ENCODE measurements at regions not wholly inside any gene's neighbourhood (a gene's known extent, or its start where the extent isn't known, plus 50 kb on each side); places are given as distances from the start of the nearest gene placed in this dataset.

DNA sequence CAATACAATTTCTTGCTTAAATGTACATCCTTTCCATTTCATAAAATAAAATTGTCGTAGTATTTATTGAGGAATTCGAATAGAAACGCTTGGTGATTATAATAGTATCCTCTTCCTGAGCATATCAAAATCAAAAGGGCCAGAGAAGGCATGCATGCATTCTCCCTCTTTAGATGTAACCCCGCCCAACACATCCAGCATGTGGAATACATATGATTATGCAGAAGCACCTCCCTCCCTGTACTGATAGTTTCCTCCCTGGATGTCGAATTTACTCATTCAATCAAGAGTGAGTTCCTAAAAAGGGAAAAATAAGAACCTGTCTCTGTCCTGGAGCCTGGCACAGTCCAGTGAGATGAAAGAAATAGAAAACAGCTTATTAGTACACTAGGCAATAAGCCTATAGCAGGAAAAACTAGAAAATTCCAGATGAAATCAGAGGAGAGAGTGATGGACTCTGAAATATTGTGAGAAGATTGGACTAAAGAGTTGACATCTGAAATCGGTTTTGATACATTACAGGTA lies 262.9 kb downstream of the RDH14 start:
- no peak for TF ChIP-seq EZH2 (IDR thresholded peaks at IDR 0.05; ENCODE audit: borderline replicate concordance, low read depth, low read length, poor library complexity, severe bottlenecking)
- TF ChIP-seq, protein P1, sequence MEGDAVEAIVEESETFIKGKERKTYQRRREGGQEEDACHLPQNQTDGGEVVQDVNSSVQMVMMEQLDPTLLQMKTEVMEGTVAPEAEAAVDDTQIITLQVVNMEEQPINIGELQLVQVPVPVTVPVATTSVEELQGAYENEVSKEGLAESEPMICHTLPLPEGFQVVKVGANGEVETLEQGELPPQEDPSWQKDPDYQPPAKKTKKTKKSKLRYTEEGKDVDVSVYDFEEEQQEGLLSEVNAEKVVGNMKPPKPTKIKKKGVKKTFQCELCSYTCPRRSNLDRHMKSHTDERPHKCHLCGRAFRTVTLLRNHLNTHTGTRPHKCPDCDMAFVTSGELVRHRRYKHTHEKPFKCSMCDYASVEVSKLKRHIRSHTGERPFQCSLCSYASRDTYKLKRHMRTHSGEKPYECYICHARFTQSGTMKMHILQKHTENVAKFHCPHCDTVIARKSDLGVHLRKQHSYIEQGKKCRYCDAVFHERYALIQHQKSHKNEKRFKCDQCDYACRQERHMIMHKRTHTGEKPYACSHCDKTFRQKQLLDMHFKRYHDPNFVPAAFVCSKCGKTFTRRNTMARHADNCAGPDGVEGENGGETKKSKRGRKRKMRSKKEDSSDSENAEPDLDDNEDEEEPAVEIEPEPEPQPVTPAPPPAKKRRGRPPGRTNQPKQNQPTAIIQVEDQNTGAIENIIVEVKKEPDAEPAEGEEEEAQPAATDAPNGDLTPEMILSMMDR (conservative IDR thresholded peaks at IDR 0.05; ENCODE audit: low read depth, low read length), result no peak

Data from A673 (cell line).